ENCODE measurements at regions not wholly inside any gene's neighbourhood (a gene's known extent, or its start where the extent isn't known, plus 50 kb on each side); places are given as distances from the start of the nearest gene placed in this dataset.

DNA sequence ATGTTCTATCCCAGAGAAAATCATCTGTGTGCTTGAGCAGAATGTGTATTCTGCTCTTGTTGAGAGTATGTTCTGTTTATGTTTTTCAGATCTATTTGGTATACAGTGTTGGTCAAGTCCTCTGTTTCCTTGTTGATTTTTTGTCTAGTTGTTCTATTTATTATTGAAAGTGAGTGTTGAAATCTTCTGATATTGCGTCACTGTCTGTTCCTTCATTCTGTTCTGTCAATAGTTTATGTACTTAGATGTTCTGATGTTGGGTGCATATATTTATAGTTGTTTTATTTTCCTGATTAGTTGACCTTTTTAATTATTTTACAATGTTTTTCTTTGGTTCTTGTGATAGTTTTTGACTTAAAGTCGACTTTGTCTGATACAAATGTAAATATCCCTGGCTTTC, 458.7 kb upstream of the HSF2 start:
- POLR2A ChIA-PET = no interaction called here
- ATAC-seq = no peak
- in situ Hi-C loops (cut with HindIII; ENCODE audit: low pct_unique_long_range_greater_than_20kb, low sequenced_read_pairs) = no loop called here

DNA sequence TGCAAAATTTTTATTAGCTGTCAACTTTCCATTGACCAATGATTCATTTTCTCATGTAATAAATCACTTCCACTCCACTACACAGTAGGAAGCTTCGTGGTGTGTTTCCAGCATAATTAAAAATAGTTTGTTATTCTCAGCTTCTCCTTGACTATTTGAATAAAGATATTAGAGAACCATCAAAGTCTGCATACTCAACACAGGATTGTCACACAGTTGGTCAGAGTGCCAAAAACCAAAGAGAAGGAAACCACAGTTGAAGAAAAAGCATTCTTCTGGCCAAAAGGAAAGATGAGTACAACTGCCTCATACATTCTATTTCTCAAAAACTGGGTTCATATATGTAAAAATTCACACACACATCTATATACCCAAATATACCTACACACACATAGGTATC, 455.1 kb upstream of the HSF2 start:
- ATAC-seq = no peak
- no peaks in the 10 kb centered on the region for H3K4me1 ChIP-seq (ENCODE audit: control insufficient read depth, insufficient read depth, low read length)
- no peaks in the 10 kb centered on the region for H3K9me3 ChIP-seq (ENCODE audit: control insufficient read depth, insufficient read depth, low read depth, low read length)
- TF ChIP-seq POLR2AphosphoS5 (IDR thresholded peaks at IDR 0.05; ENCODE audit: low read depth, low read length) (no peak), TCF7L2 (IDR thresholded peaks at IDR 0.05; ENCODE audit: low read depth, low read length) (no peak), SIN3A (IDR thresholded peaks at IDR 0.05; ENCODE audit: borderline replicate concordance, insufficient read depth, low read depth, low read length) (no peak), CTCF (IDR thresholded peaks at IDR 0.05) (no peak), REST (IDR thresholded peaks at IDR 0.05; ENCODE audit: insufficient read depth in 1 of 2, low read depth in 2 of 2, low read length in 1 of 2) (no peak)
- intact Hi-C loops (cut with micrococcal nuclease; ENCODE audit: unreplicated experiment) (no loop called here), in situ Hi-C loops (cut with HindIII; ENCODE audit: low pct_unique_long_range_greater_than_20kb, low sequenced_read_pairs) (no loop called here)
- no peak overlapping the region for H3K27ac ChIP-seq (ENCODE audit: low read length)
- no peaks in the 10 kb centered on the region for H3K36me3 ChIP-seq (ENCODE audit: control insufficient read depth, insufficient read depth, low read length)
- no peak overlapping the region for H3K4me3 ChIP-seq (ENCODE audit: low read depth in 2 of 2, low read length in 2 of 2)
- H3K27me3 ChIP-seq (ENCODE audit: control insufficient read depth, insufficient read depth, low read length) = no peaks in the 10 kb centered on the region
- no TSS peak for BruUV-seq (replicated peaks)
- CTCF ChIA-PET = interaction anchor here (0.6 kb wide), 1 partner anchor 102 kb away, joined by 4 read pairs; no protein-coding TSS in a partner anchor
- POLR2A ChIA-PET = no interaction called here
- DNase-seq (ENCODE audit: low read depth, low spot score) = no peak

More for the DNA sequence above, 458.7 kb upstream of the HSF2 start:
- intact Hi-C loops (cut with micrococcal nuclease; ENCODE audit: unreplicated experiment) = no loop called here
- TF ChIP-seq TCF7L2 (IDR thresholded peaks at IDR 0.05; ENCODE audit: low read depth, low read length) = no peak
- TF ChIP-seq CTCF (IDR thresholded peaks at IDR 0.05) = no peak
- TF ChIP-seq SIN3A (IDR thresholded peaks at IDR 0.05; ENCODE audit: borderline replicate concordance, insufficient read depth, low read depth, low read length) = no peak
- no peak for TF ChIP-seq POLR2AphosphoS5 (IDR thresholded peaks at IDR 0.05; ENCODE audit: low read depth, low read length)
- TF ChIP-seq REST (IDR thresholded peaks at IDR 0.05; ENCODE audit: insufficient read depth in 1 of 2, low read depth in 2 of 2, low read length in 1 of 2) = no peak
- no peak for DNase-seq (ENCODE audit: low read depth, low spot score)
- Histone ChIP-seq H3K4me1 (ENCODE audit: control insufficient read depth, insufficient read depth, low read length) (no peaks in the 10 kb centered on the region), H3K27me3 (ENCODE audit: control insufficient read depth, insufficient read depth, low read length) (no peaks in the 10 kb centered on the region), H3K9me3 (ENCODE audit: control insufficient read depth, insufficient read depth, low read depth, low read length) (no peaks in the 10 kb centered on the region), H3K27ac (ENCODE audit: low read length) (no peak overlapping the region), H3K36me3 (ENCODE audit: control insufficient read depth, insufficient read depth, low read length) (no peaks in the 10 kb centered on the region), H3K4me3 (ENCODE audit: low read depth in 2 of 2, low read length in 2 of 2) (no peak overlapping the region)
- BruUV-seq (replicated peaks) = no TSS peak
- CTCF ChIA-PET = no interaction called here

Measured in Panc1 (cell line).